K562 (cell line): ENCODE measurements at regions not wholly inside any gene's neighbourhood (a gene's known extent, or its start where the extent isn't known, plus 50 kb on each side); places are given as distances from the start of the nearest gene placed in this dataset.

ENCODE experiments used
- ATAC-seq: fragments of 200-7000 bp; cut with Tn5 transposase; 3 replicates; pipeline ENCODE4 v1.9.1; 2020; ENCODE audit warnings: moderate library complexity
- BruUV-seq: library from RNA; stranded (reverse); fragments of 400-500 nt; replicated peaks from 2 replicates; lab custom pipeline; 2021; lab: Mats Ljungman, UMichigan
- CTCF ChIA-PET: fragments of 300-600 bp; formaldehyde crosslinking; extraction: SDS; loops from one replicate; lab custom pipeline; 2021; ENCODE audit warnings: low intra/inter-chr PET ratio; lab: Yijun Ruan, JAX
- POLR2A ChIA-PET: fragments of 300-600, 350-650 bp; sonication (Branson Sonifier 250); formaldehyde crosslinking; extraction: SDS; loops from one replicate; lab custom pipeline; 2021; ENCODE audit warnings: antibody characterized with exemption, inconsistent platforms; lab: Yijun Ruan, JAX
- DNase-seq, 4 experiments: peaks; one replicate each; pipeline versions ENCODE4 v3.0.0 to v3.0.0-alpha.2; 2011 to 2018; ENCODE audit warnings: low spot score in 3 of 4, mixed read lengths in 3 of 4; ENCODE audit errors: extremely low read depth in 1 of 4
- FAIRE-seq: peaks from 2 replicates; lab custom pipeline; 2011; peaks lifted over from hg19 to GRCh38; lab: Jason Lieb, UNC
- H2AFZ ChIP-seq: 2 replicates; pipeline ENCODE4 v1.6.0; 2011; ENCODE audit warnings: low read depth, low read length, control low read depth, inconsistent platforms
- H3K27ac ChIP-seq: fragments of 200-600 bp; 3 replicates; pipeline ENCODE4 v1.8.0; 2011; ENCODE audit warnings: low read depth, mild to moderate bottlenecking, control low read depth, inconsistent platforms, low read length, moderate library complexity, mixed read lengths; ENCODE audit errors: extremely low read depth
- H3K27me3 ChIP-seq, 2 experiments: fragments of 300-600 bp in 1 of 2; 2 replicates in 1 of 2; 3 replicates in 1 of 2; pipeline versions ENCODE4 v1.6.0 to v1.8.0; 2011; ENCODE audit warnings: inconsistent platforms in 2 of 2, low read length in 2 of 2, mild to moderate bottlenecking in 1 of 2, mixed read lengths in 1 of 2, moderate library complexity in 1 of 2; ENCODE audit not compliant: control insufficient read depth in 2 of 2, insufficient read depth in 2 of 2
- H3K36me3 ChIP-seq: fragments of 300-600 bp; 3 replicates; pipeline ENCODE4 v1.8.0; 2011; ENCODE audit warnings: mild to moderate bottlenecking, low read length, inconsistent platforms; ENCODE audit not compliant: control insufficient read depth, insufficient read depth
- H3K4me1 ChIP-seq, 2 experiments: fragments of 200-600 bp in 1 of 2; replicated peaks in 1 of 2; 2 replicates in 1 of 2; 3 replicates in 1 of 2; pipeline versions ENCODE4 v1.5.1 to v1.8.0; 2011; ENCODE audit warnings: inconsistent platforms in 2 of 2, low read length in 2 of 2, mild to moderate bottlenecking in 1 of 2, mixed read lengths in 1 of 2, moderate library complexity in 1 of 2; ENCODE audit not compliant: control insufficient read depth in 2 of 2, insufficient read depth in 2 of 2
- H3K4me2 ChIP-seq: 2 replicates; pipeline ENCODE4 v1.6.1; 2011; ENCODE audit warnings: low read length, control low read depth, inconsistent platforms, mixed read lengths; ENCODE audit not compliant: insufficient read depth
- H3K4me3 ChIP-seq: fragments of 200-600 bp; sonication (generic), shearing (Covaris generic); 2 replicates; pipeline ENCODE4 v1.5.1; 2016; ENCODE audit warnings: control low read depth, inconsistent platforms
- H3K79me2 ChIP-seq: fragments of 200-600 bp; 3 replicates; pipeline ENCODE4 v1.8.0; 2011; ENCODE audit warnings: low read length, inconsistent platforms; ENCODE audit not compliant: control insufficient read depth, insufficient read depth
- H3K9ac ChIP-seq, 2 experiments: 2 replicates each; pipeline versions ENCODE4 v1.6.0 to v1.6.1; 2011; ENCODE audit warnings: low read depth in 2 of 2, low read length in 2 of 2, control low read depth in 1 of 2, inconsistent platforms in 1 of 2, mild to moderate bottlenecking in 1 of 2, mixed read lengths in 1 of 2; ENCODE audit not compliant: insufficient read depth in 1 of 2
- H3K9me1 ChIP-seq: one replicate; pipeline ENCODE4 v1.6.0; 2011; ENCODE audit warnings: inconsistent platforms, mild to moderate bottlenecking, low read length, moderate library complexity; ENCODE audit not compliant: control insufficient read depth, insufficient read depth
- H3K9me3 ChIP-seq: replicated peaks from 2 replicates; pipeline ENCODE4 v1.5.1; 2011; ENCODE audit warnings: low read depth, low read length, inconsistent platforms; ENCODE audit not compliant: control insufficient read depth, insufficient read depth
- H4K20me1 ChIP-seq: replicated peaks from 2 replicates; pipeline ENCODE4 v1.6.1; 2011; ENCODE audit warnings: low read length, inconsistent platforms, mixed read lengths; ENCODE audit not compliant: control insufficient read depth, insufficient read depth
- ADNP ChIP-seq: fragments of 200-800 bp; sonication (Bioruptor generic); IDR thresholded peaks from 2 replicates; pipeline ENCODE4 v1.6.1; 2016; ENCODE audit warnings: missing genetic modification characterization, missing compliant biosample characterization
- BMI1 ChIP-seq: fragments of 150-350 bp; IDR thresholded peaks from 2 replicates; pipeline ENCODE4 v1.6.1; 2014; ENCODE audit warnings: low read length
- DDX20 ChIP-seq: fragments of 450-650 bp; IDR thresholded peaks from 2 replicates; pipeline ENCODE4 v1.6.1; 2016; ENCODE audit warnings: missing genetic modification characterization, low read depth, mild to moderate bottlenecking, missing compliant biosample characterization, moderate library complexity
- E2F5 ChIP-seq: sonication (generic); formaldehyde crosslinking; IDR thresholded peaks from 2 replicates; pipeline ENCODE4 v1.8.0; 2022; ENCODE audit warnings: mild to moderate bottlenecking, missing genetic modification reagents
- HIVEP1 ChIP-seq: fragments of 250-450 bp; sonication (Bioruptor Pico); IDR thresholded peaks from 2 replicates; pipeline ENCODE4 v1.4.0; 2020; ENCODE audit warnings: mild to moderate bottlenecking
- ILK ChIP-seq: fragments of 450-650 bp; IDR thresholded peaks from 2 replicates; pipeline ENCODE4 v1.6.1; 2016; ENCODE audit warnings: missing genetic modification characterization, low read depth, mild to moderate bottlenecking, missing compliant biosample characterization, moderate library complexity, borderline replicate concordance
- MLX ChIP-seq, 2 experiments: fragments of 450-650 bp in 1 of 2; sonication (generic) in 1 of 2; formaldehyde crosslinking; conservative IDR thresholded peaks; 2 replicates each; pipeline versions ENCODE4 v1.4.0 to v1.8.1; 2020 to 2022; ENCODE audit warnings: mild to moderate bottlenecking in 1 of 2, missing genetic modification reagents in 1 of 2
- NRF1 ChIP-seq, 2 experiments: fragments of 450-650 bp; IDR thresholded peaks in 1 of 2; conservative IDR thresholded peaks in 1 of 2; 2 replicates each; pipeline ENCODE4 v1.6.1; 2014; ENCODE audit warnings: mild to moderate bottlenecking in 2 of 2
- TAF1 ChIP-seq: IDR thresholded peaks from 2 replicates; pipeline ENCODE4 v1.6.1; 2011; ENCODE audit warnings: mild to moderate bottlenecking, low read length, moderate library complexity; ENCODE audit not compliant: insufficient read depth, control insufficient read depth, severe bottlenecking; ENCODE audit errors: extremely low read depth
- TBP ChIP-seq: optimal IDR thresholded peaks from 2 replicates; pipeline ENCODE3; 2011; ENCODE audit warnings: low read depth, low read length, improper control_type of control experiment
- TEAD1 ChIP-seq, 2 experiments: fragments of 450-650 bp in 1 of 2; sonication (generic) in 1 of 2; formaldehyde crosslinking; IDR thresholded peaks; 2 replicates each; pipeline versions ENCODE4 v1.4.0 to v1.8.0; 2020 to 2022; ENCODE audit warnings: mild to moderate bottlenecking in 2 of 2, missing genetic modification reagents in 1 of 2
- THRB ChIP-seq: fragments of 450-650 bp; formaldehyde crosslinking; conservative IDR thresholded peaks from 2 replicates; pipeline ENCODE4 v1.4.0; 2022; ENCODE audit warnings: mild to moderate bottlenecking, missing genetic modification characterization
- ZBTB8A ChIP-seq: fragments of 450-650 bp; IDR thresholded peaks from 2 replicates; pipeline ENCODE4 v1.6.1; 2018; ENCODE audit warnings: mild to moderate bottlenecking, moderate library complexity; ENCODE audit not compliant: partially characterized antibody
- ZNF121 ChIP-seq: sonication (generic); formaldehyde crosslinking; conservative IDR thresholded peaks from 2 replicates; pipeline ENCODE4 v1.8.0; 2022; ENCODE audit warnings: missing genetic modification reagents
- ZNF282 ChIP-seq: sonication (generic); formaldehyde crosslinking; IDR thresholded peaks from 2 replicates; pipeline ENCODE4 v1.8.1; 2023; ENCODE audit warnings: missing genetic modification reagents
- ZNF655 ChIP-seq: fragments of 250-450 bp; sonication (Bioruptor Pico); IDR thresholded peaks from 2 replicates; pipeline ENCODE4 v1.5.0; 2021
- WGBS: fragments of 100-300 bp; shearing (Covaris generic); methylation state at CpG from one replicate; pipeline ENCODE4 v1.1.6; 2016; ENCODE audit warnings: low coverage, mixed read lengths; ENCODE audit not compliant: insufficient coverage; ENCODE audit errors: missing lambda C conversion rate; 5-methylcytosine and 5-hydroxymethylcytosine counted together
- in situ Hi-C: fragments of 300-500 bp; cut with MboI; formaldehyde crosslinking; loops from 4 replicates; pipeline ENCODE4 v1.15.0; 2018; ENCODE audit warnings: inconsistent platforms, mixed read lengths
- intact Hi-C: fragments of 100-400 bp; cut with micrococcal nuclease; formaldehyde crosslinking; loops from 2 replicates; pipeline ENCODE4 v1.14.2; 2022

GRCh38 chr9:118326326-118326725, 622.1 kb downstream of the TLR4 start:
- Histone ChIP-seq H3K4me3 (no peak overlapping the region), H3K27ac (no peak overlapping the region), H3K36me3 (no peaks in the 10 kb centered on the region), H3K9me1 (no peaks in the 10 kb centered on the region), H3K9me3 (no peaks in the 10 kb centered on the region), H3K79me2 (no peaks in the 10 kb centered on the region), H3K4me1 (no peaks in the 10 kb centered on the region), H3K9ac (no peak overlapping the region), H4K20me1 (no peaks in the 10 kb centered on the region), H3K27me3 (no peaks in the 10 kb centered on the region), H2AFZ (no peak overlapping the region), H3K4me2 (no peak overlapping the region)
- ATAC-seq (no peak), DNase-seq (no peak), FAIRE-seq (no peak)
- no TSS peak for BruUV-seq
- in situ Hi-C loops (no loop called here), intact Hi-C loops (no loop called here)
- POLR2A ChIA-PET = no interaction called here
- WGBS = 0% methylated on average over 5 of the region's 5 CpGs
- TF ChIP-seq DDX20 (tag) (no peak), ZBTB8A (no peak), ZNF655 (no peak), ILK (tag) (no peak), TBP (no peak), E2F5 (CRISPR knock-in tag) (no peak), TAF1 (no peak), MLX (CRISPR knock-in tag; conservative IDR thresholded peaks at IDR 0.05) (no peak), TEAD1 (CRISPR knock-in tag; IDR thresholded peaks at IDR 0.05) (no peak), BMI1 (no peak), ADNP (tag) (no peak), ZNF121 (CRISPR knock-in tag) (no peak), THRB (no peak), HIVEP1 (CRISPR knock-in tag) (no peak), ZNF282 (no peak), NRF1 (conservative IDR thresholded peaks at IDR 0.05 in 1 of 2, IDR thresholded peaks at IDR 0.05 in 1 of 2) (no peak)
- CTCF ChIA-PET = no interaction called here
